ENCODE measurements at regions not wholly inside any gene's neighbourhood (a gene's known extent, or its start where the extent isn't known, plus 50 kb on each side); places are given as distances from the start of the nearest gene placed in this dataset.

GRCh38 chr5:166172597-166172996 is 2118.8 kb upstream of the WWC1 start:
- Histone ChIP-seq H3K36me3 (no peaks in the 10 kb centered on the region), H3K4me3 (no peak overlapping the region)

GRCh38 chr5:166178411-166179080 is 2112.9 kb upstream of the WWC1 start:
- Histone ChIP-seq H3K27ac (no peak overlapping the region), H3K4me3 (no peak overlapping the region), H3K36me3 (no peaks in the 10 kb centered on the region), H3K9me3 (no peaks in the 10 kb centered on the region), H3K4me1 (no peaks in the 10 kb centered on the region), H3K27me3 (no peaks in the 10 kb centered on the region)
- no peak for TF ChIP-seq CTCF (IDR thresholded peaks at IDR 0.05)
- DNase-seq (ENCODE audit: low spot score), result no peak

More at GRCh38 chr5:166172597-166172996, 2118.8 kb upstream of the WWC1 start:
- Histone ChIP-seq H3K27ac (no peak overlapping the region), H3K27me3 (no peaks in the 10 kb centered on the region), H3K9me3 (no peaks in the 10 kb centered on the region), H3K4me1 (no peaks in the 10 kb centered on the region)
- no peak for DNase-seq (ENCODE audit: low spot score)
- no peak for TF ChIP-seq CTCF (IDR thresholded peaks at IDR 0.05)

GRCh38 chr5:166185185-166185584 is 2106.3 kb upstream of the WWC1 start:
- H3K27ac ChIP-seq, result no peak overlapping the region
- H3K4me3 ChIP-seq, result no peak overlapping the region
- TF ChIP-seq CTCF (IDR thresholded peaks at IDR 0.05), result no peak
- no peaks in the 10 kb centered on the region for H3K27me3 ChIP-seq
- no peaks in the 10 kb centered on the region for H3K36me3 ChIP-seq
- H3K9me3 ChIP-seq, result no peaks in the 10 kb centered on the region
- H3K4me1 ChIP-seq, result no peaks in the 10 kb centered on the region
- DNase-seq (ENCODE audit: low spot score), result no peak

- no peaks in the 10 kb centered on the region for H3K9me3 ChIP-seq
- no peak for DNase-seq (ENCODE audit: low spot score)
- H3K27me3 ChIP-seq, result no peaks in the 10 kb centered on the region
- H3K4me1 ChIP-seq, result no peaks in the 10 kb centered on the region
- no peaks in the 10 kb centered on the region for H3K36me3 ChIP-seq
- H3K27ac ChIP-seq, result no peak overlapping the region
- TF ChIP-seq CTCF (IDR thresholded peaks at IDR 0.05), result no peak
- no peak overlapping the region for H3K4me3 ChIP-seq
Observed at GRCh38 chr5:166188501-166189325, 2102.7 kb upstream of the WWC1 start.

- H3K4me3 ChIP-seq, result no peak overlapping the region
- H3K27ac ChIP-seq, result no peak overlapping the region
- H3K9me3 ChIP-seq, result no peaks in the 10 kb centered on the region
- H3K36me3 ChIP-seq, result no peaks in the 10 kb centered on the region
- H3K27me3 ChIP-seq, result no peaks in the 10 kb centered on the region
- H3K4me1 ChIP-seq, result no peaks in the 10 kb centered on the region
- TF ChIP-seq CTCF (IDR thresholded peaks at IDR 0.05), result no peak
- no peak for DNase-seq (ENCODE audit: low spot score)
Observed at GRCh38 chr5:166192696-166193095, 2098.7 kb upstream of the WWC1 start.
